ENCODE measurements at regions not wholly inside any gene's neighbourhood (a gene's known extent, or its start where the extent isn't known, plus 50 kb on each side); places are given as distances from the start of the nearest gene placed in this dataset.

DNA sequence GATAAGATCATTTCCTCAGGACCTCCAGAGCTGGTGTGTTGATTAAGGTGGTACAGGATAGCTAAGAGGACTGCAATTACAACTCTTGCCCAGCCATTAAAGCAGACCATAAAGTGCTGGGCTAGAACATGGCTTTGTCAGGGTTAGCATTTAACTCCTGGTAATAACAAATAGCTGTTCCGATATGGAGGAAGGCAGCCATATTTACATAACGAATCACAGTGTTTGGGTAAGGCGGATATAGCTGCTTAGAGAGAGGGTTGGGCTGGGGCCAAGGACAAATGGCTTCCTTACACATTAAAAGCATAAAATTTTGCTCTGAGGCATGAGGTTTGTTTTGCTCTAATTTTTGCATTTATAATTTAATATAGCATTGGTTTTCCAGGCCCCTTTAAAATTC lies 297.7 kb upstream of the DDHD1 start:
- H3K36me3 Mint-ChIP-seq (ENCODE audit: low read depth), result no peaks in the 10 kb centered on the region
- DNase-seq, result no peak
- no peak overlapping the region for H3K27ac Mint-ChIP-seq

DNA sequence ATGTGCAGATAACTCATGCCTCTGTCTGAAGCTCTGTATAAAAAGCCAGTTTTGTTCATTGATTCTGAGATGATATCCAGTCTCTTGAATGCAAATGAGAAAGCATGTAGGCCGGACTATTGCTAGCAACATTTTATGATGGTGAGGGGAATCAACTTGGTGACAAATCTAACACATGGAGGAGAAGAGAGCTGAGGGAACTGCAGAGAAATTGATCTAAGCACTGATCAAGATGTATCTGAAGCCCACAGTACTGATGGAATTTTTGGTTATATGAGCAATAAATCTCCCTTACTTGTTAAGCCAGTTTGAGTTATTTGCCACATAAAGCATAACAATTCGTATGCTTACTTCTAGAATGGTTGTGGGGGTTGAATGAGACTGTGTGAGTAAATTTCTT lies 295.6 kb upstream of the DDHD1 start:
- H3K27ac Mint-ChIP-seq, result no peak overlapping the region
- H3K9me3 Mint-ChIP-seq, result no peaks in the 10 kb centered on the region; the same call in 1 of the 2 replicates
- H3K4me1 Mint-ChIP-seq (ENCODE audit: low read depth), result no peaks in the 10 kb centered on the region
- peaks cover 24% of the 10 kb centered on the region for H3K27me3 Mint-ChIP-seq (ENCODE audit: insufficient read depth)
- H3K4me3 Mint-ChIP-seq, result no peak overlapping the region
- DNase-seq, result no peak
- TF ChIP-seq, protein P1, sequence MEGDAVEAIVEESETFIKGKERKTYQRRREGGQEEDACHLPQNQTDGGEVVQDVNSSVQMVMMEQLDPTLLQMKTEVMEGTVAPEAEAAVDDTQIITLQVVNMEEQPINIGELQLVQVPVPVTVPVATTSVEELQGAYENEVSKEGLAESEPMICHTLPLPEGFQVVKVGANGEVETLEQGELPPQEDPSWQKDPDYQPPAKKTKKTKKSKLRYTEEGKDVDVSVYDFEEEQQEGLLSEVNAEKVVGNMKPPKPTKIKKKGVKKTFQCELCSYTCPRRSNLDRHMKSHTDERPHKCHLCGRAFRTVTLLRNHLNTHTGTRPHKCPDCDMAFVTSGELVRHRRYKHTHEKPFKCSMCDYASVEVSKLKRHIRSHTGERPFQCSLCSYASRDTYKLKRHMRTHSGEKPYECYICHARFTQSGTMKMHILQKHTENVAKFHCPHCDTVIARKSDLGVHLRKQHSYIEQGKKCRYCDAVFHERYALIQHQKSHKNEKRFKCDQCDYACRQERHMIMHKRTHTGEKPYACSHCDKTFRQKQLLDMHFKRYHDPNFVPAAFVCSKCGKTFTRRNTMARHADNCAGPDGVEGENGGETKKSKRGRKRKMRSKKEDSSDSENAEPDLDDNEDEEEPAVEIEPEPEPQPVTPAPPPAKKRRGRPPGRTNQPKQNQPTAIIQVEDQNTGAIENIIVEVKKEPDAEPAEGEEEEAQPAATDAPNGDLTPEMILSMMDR (IDR thresholded peaks at IDR 0.05), result no peak
- no peaks in the 10 kb centered on the region for H3K36me3 Mint-ChIP-seq (ENCODE audit: low read depth)

More for the DNA sequence above, 297.7 kb upstream of the DDHD1 start:
- H3K27me3 Mint-ChIP-seq (ENCODE audit: insufficient read depth), result peaks cover 19% of the 10 kb centered on the region
- no peak overlapping the region for H3K4me3 Mint-ChIP-seq
- H3K4me1 Mint-ChIP-seq (ENCODE audit: low read depth), result no peaks in the 10 kb centered on the region
- H3K9me3 Mint-ChIP-seq, result no peaks in the 10 kb centered on the region; the same call in 1 of the 2 replicates
- TF ChIP-seq, protein P1 (IDR thresholded peaks at IDR 0.05), result no peak

DNA sequence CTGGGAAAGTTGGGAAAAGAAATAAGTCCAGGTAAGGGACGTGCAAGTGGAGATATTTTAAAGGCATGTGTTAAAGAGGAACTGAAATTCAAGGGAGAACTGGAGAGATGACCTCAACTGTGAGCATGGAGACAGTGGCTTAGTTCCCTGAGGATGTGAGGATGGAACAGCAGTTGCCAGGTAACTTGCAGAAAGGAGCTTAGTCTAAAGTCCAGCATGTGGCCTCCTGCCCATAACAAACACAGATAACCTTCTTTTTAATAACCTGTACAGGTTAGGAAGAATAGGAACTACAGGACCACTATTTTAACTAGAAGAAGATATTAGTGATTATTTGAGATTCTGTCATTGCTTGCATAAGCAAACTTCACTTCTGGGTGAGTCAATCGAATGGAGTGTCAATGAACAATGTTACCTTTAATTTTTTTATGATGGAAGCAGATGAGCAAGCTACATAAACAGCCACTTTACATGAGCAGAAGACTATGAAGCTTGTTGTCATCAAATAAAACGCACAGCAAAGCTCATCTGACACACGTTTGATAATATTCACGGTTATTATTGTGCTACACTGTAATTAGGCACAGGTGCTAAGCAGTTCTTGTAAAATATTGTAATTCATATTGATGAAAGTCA lies 291.7 kb upstream of the DDHD1 start:
- H3K27me3 Mint-ChIP-seq (ENCODE audit: insufficient read depth), result peaks cover 18% of the 10 kb centered on the region
- no peak for DNase-seq
- no peak overlapping the region for H3K27ac Mint-ChIP-seq
- TF ChIP-seq, protein P1 (IDR thresholded peaks at IDR 0.05), result no peak
- H3K4me1 Mint-ChIP-seq (ENCODE audit: low read depth), result no peaks in the 10 kb centered on the region
- no peak overlapping the region for H3K4me3 Mint-ChIP-seq
- no peaks in the 10 kb centered on the region for H3K36me3 Mint-ChIP-seq (ENCODE audit: low read depth)
- H3K9me3 Mint-ChIP-seq, result no peaks in the 10 kb centered on the region; the same call in 1 of the 2 replicates

DNA sequence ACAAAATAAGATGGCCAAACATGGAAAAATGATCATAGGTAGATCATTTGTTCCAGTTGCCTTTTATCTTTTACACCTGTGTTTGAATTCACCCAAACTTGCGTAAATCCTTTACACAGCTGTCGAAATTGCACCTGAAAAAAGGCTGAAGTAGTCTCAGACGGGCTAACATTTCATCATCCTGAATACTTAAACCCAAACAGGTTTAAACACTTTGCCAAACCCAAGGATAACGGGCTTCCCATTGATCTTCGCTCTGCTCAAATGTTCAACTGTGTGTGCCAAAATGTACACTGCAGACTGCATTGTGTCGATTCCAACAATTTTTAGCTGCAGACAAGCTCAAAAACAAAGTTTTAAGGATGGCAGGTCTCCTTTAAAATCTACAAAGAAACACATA lies 288.7 kb upstream of the DDHD1 start:
- peaks cover 21% of the 10 kb centered on the region for H3K27me3 Mint-ChIP-seq (ENCODE audit: insufficient read depth)
- no peaks in the 10 kb centered on the region for H3K4me1 Mint-ChIP-seq (ENCODE audit: low read depth)
- no peaks in the 10 kb centered on the region for H3K9me3 Mint-ChIP-seq
- TF ChIP-seq, protein P1 (IDR thresholded peaks at IDR 0.05), result no peak
- no peak for DNase-seq
- no peaks in the 10 kb centered on the region for H3K36me3 Mint-ChIP-seq (ENCODE audit: low read depth)
- H3K27ac Mint-ChIP-seq, result no peak overlapping the region
- no peak overlapping the region for H3K4me3 Mint-ChIP-seq

DNA sequence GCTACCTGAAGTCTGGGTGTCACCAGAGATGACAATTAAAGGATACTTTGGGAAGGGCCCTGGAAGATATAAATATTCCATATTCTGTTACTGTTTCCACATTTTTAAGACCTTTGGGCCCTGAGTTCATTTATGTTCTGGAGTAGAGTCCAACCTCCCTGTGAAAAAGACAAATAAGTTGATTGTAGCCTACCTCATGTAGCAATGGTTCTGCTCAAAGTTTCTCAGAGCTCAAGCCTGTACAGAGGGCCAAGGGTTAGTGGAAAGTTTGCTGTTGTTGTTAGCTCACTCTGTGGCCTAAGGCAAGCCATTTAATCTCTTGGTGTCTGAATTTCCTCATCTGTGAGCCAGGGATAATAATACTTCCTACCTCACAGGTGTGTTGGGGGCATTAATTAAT lies 284.7 kb upstream of the DDHD1 start:
- TF ChIP-seq, protein P1 (IDR thresholded peaks at IDR 0.05), result no peak

More for the DNA sequence above, 284.7 kb upstream of the DDHD1 start:
- Mint-ChIP-seq H3K4me1 (ENCODE audit: low read depth) (no peaks in the 10 kb centered on the region), H3K27me3 (ENCODE audit: insufficient read depth) (peaks cover 14% of the 10 kb centered on the region; the same call in 1 of the 2 replicates), H3K36me3 (ENCODE audit: low read depth) (no peaks in the 10 kb centered on the region), H3K27ac (no peak overlapping the region), H3K4me3 (no peak overlapping the region), H3K9me3 (no peaks in the 10 kb centered on the region)
- no peak for DNase-seq

Data from HFFc6 (cell line).